MG63 (cell line): ENCODE measurements at regions not wholly inside any gene's neighbourhood (a gene's known extent, or its start where the extent isn't known, plus 50 kb on each side); places are given as distances from the start of the nearest gene placed in this dataset.
"Not testable (repeated sequence)": the region's sequence is repeated elsewhere in the genome, so short reads cannot be mapped to it uniquely, and the experiment has no call there.

Source experiments
- DNase-seq: peaks from one replicate; pipeline ENCODE4 v3.0.0-alpha.2; 2020
- H3K27me3 ChIP-seq: fragments of 250-450 bp; sonication (Bioruptor Pico); 2 replicates; pipeline ENCODE4 v1.5.1; 2020; ENCODE audit warnings: mild to moderate bottlenecking, moderate library complexity
- H3K36me3 ChIP-seq: fragments of 250-450 bp; sonication (Bioruptor Pico); 2 replicates; pipeline ENCODE4 v1.5.1; 2020; ENCODE audit warnings: mild to moderate bottlenecking, moderate library complexity
- H3K4me3 ChIP-seq: fragments of 250-450 bp; sonication (Bioruptor Pico); 2 replicates; pipeline ENCODE4 v1.5.1; 2020; ENCODE audit warnings: mild to moderate bottlenecking, moderate library complexity
- H3K9me3 ChIP-seq: fragments of 250-450 bp; sonication (Bioruptor Pico); 2 replicates; pipeline ENCODE4 v1.5.1; 2020; ENCODE audit warnings: mild to moderate bottlenecking, moderate library complexity

- no peaks in the 10 kb centered on the region for H3K36me3 ChIP-seq
- DNase-seq, result no peak
Measured at GRCh38 chr2:362924-363323, 75.0 kb upstream of the ALKAL2 start.

GRCh38 chr2:360124-360523 is 72.2 kb upstream of the ALKAL2 start:
- Histone ChIP-seq H3K4me3 (no peak overlapping the region), H3K9me3 (no peaks in the 10 kb centered on the region), H3K27me3 (no peaks in the 10 kb centered on the region; the same call in 1 of the 2 replicates), H3K36me3 (no peaks in the 10 kb centered on the region)
- no peak for DNase-seq

More at GRCh38 chr2:362924-363323, 75.0 kb upstream of the ALKAL2 start:
- Histone ChIP-seq H3K9me3 (no peaks in the 10 kb centered on the region), H3K27me3 (no peaks in the 10 kb centered on the region; the same call in 1 of the 2 replicates), H3K4me3 (no peak overlapping the region)

- Histone ChIP-seq H3K9me3 (no peaks in the 10 kb centered on the region), H3K27me3 (no peaks in the 10 kb centered on the region; the same call in 1 of the 2 replicates), H3K36me3 (no peaks in the 10 kb centered on the region), H3K4me3 (no peak overlapping the region)
- DNase-seq, result no peak
Measured at GRCh38 chr2:359047-359446, 71.2 kb upstream of the ALKAL2 start.

DNA sequence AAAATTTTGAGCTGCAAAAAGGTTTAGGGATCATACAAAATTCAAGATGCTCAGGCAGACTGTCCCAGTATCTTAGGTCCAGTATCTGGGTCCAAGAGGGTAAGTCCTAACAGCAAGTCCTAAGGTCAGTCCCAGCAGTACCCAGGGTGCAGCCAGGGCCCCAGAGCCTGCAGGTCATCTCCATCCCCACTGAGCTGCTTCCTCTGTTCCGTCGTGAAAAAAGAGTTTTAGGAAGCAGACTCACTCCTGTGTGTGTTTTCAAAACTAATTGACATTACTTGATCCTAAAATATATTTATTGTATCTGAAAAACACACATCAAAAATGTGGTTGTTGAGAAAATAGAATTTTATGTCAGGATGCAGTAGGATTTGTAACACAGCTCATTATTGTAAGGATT is 69.9 kb upstream of the ALKAL2 start:
- no peak for DNase-seq

GRCh38 chr2:356304-356703 is 68.4 kb upstream of the ALKAL2 start:
- H3K27me3 ChIP-seq, DNase-seq, H3K9me3 ChIP-seq, H3K4me3 ChIP-seq, H3K36me3 ChIP-seq: not testable (repeated sequence)

More for the DNA sequence above, 69.9 kb upstream of the ALKAL2 start:
- Histone ChIP-seq H3K9me3 (no peaks in the 10 kb centered on the region), H3K27me3 (no peaks in the 10 kb centered on the region), H3K36me3 (no peaks in the 10 kb centered on the region), H3K4me3 (no peak overlapping the region)

- Histone ChIP-seq H3K9me3 (no peaks in the 10 kb centered on the region), H3K36me3 (no peaks in the 10 kb centered on the region)
- DNase-seq, result no peak
Measured at GRCh38 chr2:355773-356172, 67.9 kb upstream of the ALKAL2 start.

GRCh38 chr2:352696-353095 is 64.8 kb upstream of the ALKAL2 start:
- Histone ChIP-seq H3K36me3 (no peaks in the 10 kb centered on the region), H3K27me3 (no peaks in the 10 kb centered on the region), H3K4me3 (no peak overlapping the region), H3K9me3 (no peaks in the 10 kb centered on the region)
- no peak for DNase-seq

More at GRCh38 chr2:355773-356172, 67.9 kb upstream of the ALKAL2 start:
- Histone ChIP-seq H3K4me3 (no peak overlapping the region), H3K27me3 (no peaks in the 10 kb centered on the region)

DNA sequence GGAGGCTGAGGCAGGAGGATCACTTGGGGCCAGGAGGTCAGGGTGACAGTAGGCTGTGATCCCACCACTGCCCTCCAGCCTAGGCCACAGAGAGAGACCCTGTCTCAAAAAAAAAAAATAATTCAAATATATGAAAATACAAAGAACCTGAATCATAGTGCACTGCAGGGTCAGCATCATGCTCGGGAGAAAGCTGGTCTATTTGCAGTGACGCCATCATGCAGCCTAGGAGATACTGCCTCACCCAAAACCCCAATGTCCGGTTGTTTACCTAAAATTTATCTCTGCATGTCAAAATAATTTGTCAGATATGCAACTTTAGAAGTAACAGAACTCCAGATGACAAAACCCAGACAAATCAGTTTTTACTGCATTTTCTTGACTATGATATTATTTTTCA is 61.5 kb upstream of the ALKAL2 start:
- Histone ChIP-seq H3K9me3 (no peaks in the 10 kb centered on the region), H3K36me3 (no peaks in the 10 kb centered on the region), H3K27me3 (no peaks in the 10 kb centered on the region), H3K4me3 (no peak overlapping the region)
- DNase-seq, result no peak

- H3K4me3 ChIP-seq, result no peak overlapping the region
- DNase-seq, result no peak
- no peaks in the 10 kb centered on the region for H3K27me3 ChIP-seq
- H3K9me3 ChIP-seq, result no peaks in the 10 kb centered on the region
- no peaks in the 10 kb centered on the region for H3K36me3 ChIP-seq
Measured at GRCh38 chr2:348361-348916, 60.5 kb upstream of the ALKAL2 start.

DNA sequence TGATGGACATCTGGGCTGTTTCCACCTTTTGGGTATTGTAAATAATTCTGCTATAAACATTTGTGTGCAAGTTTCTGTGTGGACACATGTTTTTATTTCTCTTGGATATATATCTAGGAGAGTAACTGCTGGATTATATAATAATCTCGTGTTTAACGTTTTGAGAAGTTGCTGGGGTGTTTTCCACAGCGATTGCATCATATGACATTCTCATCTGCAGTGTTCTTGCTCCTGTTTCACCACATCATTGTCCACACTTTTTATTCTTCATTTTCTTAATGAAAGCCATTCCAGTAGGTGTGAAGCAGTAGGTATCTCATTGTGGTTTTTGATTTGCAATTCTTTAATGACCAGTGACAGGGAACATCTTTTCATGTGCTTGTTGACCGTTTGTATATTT is 56.9 kb upstream of the ALKAL2 start:
- Histone ChIP-seq H3K36me3 (no peaks in the 10 kb centered on the region), H3K4me3 (no peak overlapping the region), H3K27me3 (no peaks in the 10 kb centered on the region), H3K9me3 (no peaks in the 10 kb centered on the region)
- no peak for DNase-seq

GRCh38 chr2:343355-343754 is 55.5 kb upstream of the ALKAL2 start:
- no peak for DNase-seq
- no peaks in the 10 kb centered on the region for H3K9me3 ChIP-seq
- H3K36me3 ChIP-seq, result no peaks in the 10 kb centered on the region
- no peak overlapping the region for H3K4me3 ChIP-seq
- no peaks in the 10 kb centered on the region for H3K27me3 ChIP-seq

- no peaks in the 10 kb centered on the region; the same call in 1 of the 2 replicates for H3K9me3 ChIP-seq
- DNase-seq, result no peak
- H3K27me3 ChIP-seq, result no peaks in the 10 kb centered on the region
- no peaks in the 10 kb centered on the region for H3K36me3 ChIP-seq
- H3K4me3 ChIP-seq, result no peak overlapping the region
Measured at GRCh38 chr2:341912-342311, 54.0 kb upstream of the ALKAL2 start.

- H3K27me3 ChIP-seq, result no peaks in the 10 kb centered on the region
- H3K36me3 ChIP-seq, result no peaks in the 10 kb centered on the region
- no peak overlapping the region for H3K4me3 ChIP-seq
- DNase-seq, result no peak
- H3K9me3 ChIP-seq, result no peaks in the 10 kb centered on the region; the same call in 1 of the 2 replicates
Measured at GRCh38 chr2:341017-341542, 53.2 kb upstream of the ALKAL2 start.
